ENCODE measurements at regions not wholly inside any gene's neighbourhood (a gene's known extent, or its start where the extent isn't known, plus 50 kb on each side); places are given as distances from the start of the nearest gene placed in this dataset.

- TF ChIP-seq POLR2AphosphoS5 (IDR thresholded peaks at IDR 0.05; ENCODE audit: borderline replicate concordance, low read depth, low read length) = no peak
- no peak for TF ChIP-seq EZH2 (IDR thresholded peaks at IDR 0.05)
- no peak for TF ChIP-seq FOXP2 (optimal IDR thresholded peaks at IDR 0.05; ENCODE audit: control extremely low read depth, extremely low read length, insufficient read depth)
These were observed 99.8 kb upstream of the NOCT start for GRCh38 chr4:138915756-138916155.
